Neural cell (in vitro differentiated cells): ENCODE measurements at regions not wholly inside any gene's neighbourhood (a gene's known extent, or its start where the extent isn't known, plus 50 kb on each side); places are given as distances from the start of the nearest gene placed in this dataset.

ENCODE experiments used
- H2AFZ ChIP-seq: fragments of 200-600, 300-800 bp; sonication (generic), shearing (Covaris generic); 2 replicates; pipeline ENCODE4 v1.6.0; 2014; ENCODE audit warnings: low read depth, mild to moderate bottlenecking, antibody characterized with exemption, low read length, moderate library complexity
- H3F3A ChIP-seq: fragments of 200-600 bp; shearing (Covaris generic); 2 replicates; pipeline ENCODE4 v1.6.1; 2016; ENCODE audit warnings: mild to moderate bottlenecking, moderate library complexity, mixed read lengths, antibody characterized with exemption, low read length; ENCODE audit not compliant: insufficient read depth, poor library complexity, severe bottlenecking
- H3K27ac ChIP-seq: fragments of 200-600, 300-800 bp; sonication (generic), shearing (Covaris generic); 2 replicates; pipeline ENCODE4 v1.5.1; 2014; ENCODE audit warnings: mild to moderate bottlenecking, low read length, moderate library complexity
- H3K27me3 ChIP-seq: fragments of 300-800, 200-600 bp; sonication (generic), shearing (Covaris generic); 2 replicates; pipeline ENCODE4 v1.6.0; 2014; ENCODE audit warnings: mild to moderate bottlenecking, low read depth, low read length, moderate library complexity; ENCODE audit not compliant: insufficient read depth
- H3K36me3 ChIP-seq: fragments of 300-800, 200-600 bp; sonication (generic), shearing (Covaris generic); 2 replicates; pipeline ENCODE4 v1.5.1; 2014; ENCODE audit warnings: mild to moderate bottlenecking, antibody characterized with exemption, low read length, moderate library complexity; ENCODE audit not compliant: insufficient read depth
- H3K4me2 ChIP-seq: fragments of 300-800, 200-600 bp; sonication (generic), shearing (Covaris generic); 2 replicates; pipeline ENCODE4 v1.6.0; 2014; ENCODE audit warnings: mild to moderate bottlenecking, low read length
- H3K4me3 ChIP-seq: fragments of 300-800, 200-600 bp; sonication (generic), shearing (Covaris generic); 2 replicates; pipeline ENCODE4 v1.5.1; 2014; ENCODE audit warnings: mild to moderate bottlenecking, low read length, moderate library complexity
- H3K79me2 ChIP-seq: fragments of 200-600 bp; shearing (Covaris generic); replicated peaks from 2 replicates; pipeline ENCODE4 v1.6.0; 2014; ENCODE audit warnings: mild to moderate bottlenecking, low read length, moderate library complexity; ENCODE audit not compliant: insufficient read depth
- H3K9ac ChIP-seq: fragments of 300-800, 200-600 bp; sonication (generic), shearing (Covaris generic); 2 replicates; pipeline ENCODE4 v1.6.1; 2016; ENCODE audit warnings: mild to moderate bottlenecking, low read length, mixed read lengths
- H3K9me2 ChIP-seq: fragments of 200-600 bp; shearing (Covaris generic); 2 replicates; pipeline ENCODE4 v1.6.1; 2016; ENCODE audit warnings: mild to moderate bottlenecking, low read length, mixed read lengths; ENCODE audit not compliant: insufficient read depth
- H3K9me3 ChIP-seq: fragments of 200-600, 300-800 bp; sonication (generic), shearing (Covaris generic); 2 replicates; pipeline ENCODE4 v1.6.1; 2016; ENCODE audit warnings: mild to moderate bottlenecking, mixed run types, low read length, moderate library complexity, mixed read lengths
- H4K20me1 ChIP-seq: fragments of 200-600 bp; shearing (Covaris generic); 2 replicates; pipeline ENCODE4 v1.6.1; 2016; ENCODE audit warnings: mild to moderate bottlenecking, mixed run types; ENCODE audit not compliant: insufficient read depth
- CTCF ChIP-seq: fragments of 450-650 bp; IDR thresholded peaks from 2 replicates; pipeline ENCODE4 v1.5.1; 2014; ENCODE audit warnings: antibody characterized with exemption, mild to moderate bottlenecking, moderate library complexity; ENCODE audit not compliant: poor library complexity, severe bottlenecking
- EP300 ChIP-seq: fragments of 450-650 bp; conservative IDR thresholded peaks from 2 replicates; pipeline ENCODE4 v1.6.1; 2014; ENCODE audit warnings: antibody characterized with exemption, mild to moderate bottlenecking, moderate library complexity; ENCODE audit not compliant: poor library complexity, severe bottlenecking
- EZH2 ChIP-seq: fragments of 200-600, 300-800 bp; shearing (Covaris generic), sonication (generic); IDR thresholded peaks from 2 replicates; pipeline ENCODE4 v1.6.1; 2014; ENCODE audit warnings: antibody characterized with exemption, low read length, borderline replicate concordance, mild to moderate bottlenecking; ENCODE audit not compliant: insufficient read depth, poor library complexity, severe bottlenecking
- MXI1 ChIP-seq: fragments of 450-650 bp; conservative IDR thresholded peaks from 2 replicates; pipeline ENCODE4 v1.6.1; 2014; ENCODE audit warnings: antibody characterized with exemption, mild to moderate bottlenecking; ENCODE audit not compliant: poor library complexity, severe bottlenecking
- POLR2AphosphoS5 ChIP-seq: IDR thresholded peaks from 2 replicates; pipeline ENCODE4 v1.6.1; 2012
- RAD21 ChIP-seq: fragments of 450-650 bp; conservative IDR thresholded peaks from 2 replicates; pipeline ENCODE4 v1.6.1; 2014; ENCODE audit warnings: antibody characterized with exemption, mild to moderate bottlenecking, moderate library complexity
- SMC3 ChIP-seq: fragments of 450-650 bp; conservative IDR thresholded peaks from 2 replicates; pipeline ENCODE4 v1.6.1; 2014; ENCODE audit warnings: antibody characterized with exemption, mild to moderate bottlenecking, moderate library complexity; ENCODE audit not compliant: poor library complexity
- TAF1 ChIP-seq: IDR thresholded peaks from 2 replicates; pipeline ENCODE4 v1.6.1; 2012; ENCODE audit warnings: low read depth
- TF ChIP-seq, protein P1 (sequence below): IDR thresholded peaks from 2 replicates; pipeline ENCODE4 v1.6.1; 2012; ENCODE audit warnings: borderline replicate concordance

- Histone ChIP-seq H3K27ac (no peak overlapping the region), H3K4me2 (no peak overlapping the region), H3K36me3 (no peaks in the 10 kb centered on the region), H3K79me2 (no peaks in the 10 kb centered on the region), H3K4me3 (no peak overlapping the region), H3F3A (no peaks in the 10 kb centered on the region), H3K9ac (no peak overlapping the region), H3K9me3 (no peaks in the 10 kb centered on the region), H4K20me1 (no peaks in the 10 kb centered on the region), H2AFZ (no peak overlapping the region), H3K27me3 (no peaks in the 10 kb centered on the region), H3K9me2 (no peaks in the 10 kb centered on the region)
- TF ChIP-seq EP300 = no peak
- no peak for TF ChIP-seq CTCF
- no peak for TF ChIP-seq POLR2AphosphoS5
- TF ChIP-seq EZH2 = no peak
- TF ChIP-seq SMC3 = no peak
- no peak for TF ChIP-seq MXI1
These were observed 208.7 kb downstream of the RBM19 start for GRCh38 chr12:113757221-113758002.

GRCh38 chr12:113756609-113757008 is 209.5 kb downstream of the RBM19 start:
- TF ChIP-seq EP300 (no peak), EZH2 (no peak), MXI1 (no peak), TAF1 (no peak), RAD21 (no peak), CTCF (no peak), SMC3 (no peak), POLR2AphosphoS5 (no peak)
- TF ChIP-seq, protein P1, sequence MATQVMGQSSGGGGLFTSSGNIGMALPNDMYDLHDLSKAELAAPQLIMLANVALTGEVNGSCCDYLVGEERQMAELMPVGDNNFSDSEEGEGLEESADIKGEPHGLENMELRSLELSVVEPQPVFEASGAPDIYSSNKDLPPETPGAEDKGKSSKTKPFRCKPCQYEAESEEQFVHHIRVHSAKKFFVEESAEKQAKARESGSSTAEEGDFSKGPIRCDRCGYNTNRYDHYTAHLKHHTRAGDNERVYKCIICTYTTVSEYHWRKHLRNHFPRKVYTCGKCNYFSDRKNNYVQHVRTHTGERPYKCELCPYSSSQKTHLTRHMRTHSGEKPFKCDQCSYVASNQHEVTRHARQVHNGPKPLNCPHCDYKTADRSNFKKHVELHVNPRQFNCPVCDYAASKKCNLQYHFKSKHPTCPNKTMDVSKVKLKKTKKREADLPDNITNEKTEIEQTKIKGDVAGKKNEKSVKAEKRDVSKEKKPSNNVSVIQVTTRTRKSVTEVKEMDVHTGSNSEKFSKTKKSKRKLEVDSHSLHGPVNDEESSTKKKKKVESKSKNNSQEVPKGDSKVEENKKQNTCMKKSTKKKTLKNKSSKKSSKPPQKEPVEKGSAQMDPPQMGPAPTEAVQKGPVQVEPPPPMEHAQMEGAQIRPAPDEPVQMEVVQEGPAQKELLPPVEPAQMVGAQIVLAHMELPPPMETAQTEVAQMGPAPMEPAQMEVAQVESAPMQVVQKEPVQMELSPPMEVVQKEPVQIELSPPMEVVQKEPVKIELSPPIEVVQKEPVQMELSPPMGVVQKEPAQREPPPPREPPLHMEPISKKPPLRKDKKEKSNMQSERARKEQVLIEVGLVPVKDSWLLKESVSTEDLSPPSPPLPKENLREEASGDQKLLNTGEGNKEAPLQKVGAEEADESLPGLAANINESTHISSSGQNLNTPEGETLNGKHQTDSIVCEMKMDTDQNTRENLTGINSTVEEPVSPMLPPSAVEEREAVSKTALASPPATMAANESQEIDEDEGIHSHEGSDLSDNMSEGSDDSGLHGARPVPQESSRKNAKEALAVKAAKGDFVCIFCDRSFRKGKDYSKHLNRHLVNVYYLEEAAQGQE = no peak
- Histone ChIP-seq H3K9me3 (peaks cover 3% of the 10 kb centered on the region), H2AFZ (no peak overlapping the region), H3K4me3 (no peak overlapping the region), H3F3A (no peaks in the 10 kb centered on the region), H3K27ac (no peak overlapping the region), H3K9ac (no peak overlapping the region), H3K27me3 (no peaks in the 10 kb centered on the region), H4K20me1 (no peaks in the 10 kb centered on the region), H3K4me2 (no peak overlapping the region), H3K36me3 (no peaks in the 10 kb centered on the region), H3K79me2 (no peaks in the 10 kb centered on the region), H3K9me2 (no peaks in the 10 kb centered on the region)
